Keratinocyte (primary cell): ENCODE measurements at regions not wholly inside any gene's neighbourhood (a gene's known extent, or its start where the extent isn't known, plus 50 kb on each side); places are given as distances from the start of the nearest gene placed in this dataset.

Experiments used
- DNase-seq: peaks from one replicate; pipeline ENCODE4 v3.0.0-alpha.2; 2011; ENCODE audit warnings: low read depth, missing footprints, low spot score
- FAIRE-seq: peaks from 2 replicates; lab custom pipeline; 2011; peaks lifted over from hg19 to GRCh38; lab: Jason Lieb, UNC
- H2AFZ ChIP-seq: 2 replicates; pipeline ENCODE4 v1.6.0; 2012; ENCODE audit warnings: low read length, control low read depth, inconsistent platforms; ENCODE audit not compliant: control insufficient read depth
- H3K27ac ChIP-seq: 2 replicates; pipeline ENCODE4 v1.5.1; 2011; ENCODE audit warnings: low read length; ENCODE audit not compliant: control insufficient read depth, insufficient read depth
- H3K27me3 ChIP-seq: 3 replicates; pipeline ENCODE4 v1.6.0; 2011; ENCODE audit warnings: low read length; ENCODE audit not compliant: control insufficient read depth, insufficient read depth; ENCODE audit errors: extremely low read depth
- H3K36me3 ChIP-seq, 2 experiments: 2 replicates in 1 of 2; 3 replicates in 1 of 2; pipeline ENCODE4 v1.5.1; 2011; ENCODE audit warnings: low read length in 2 of 2, mild to moderate bottlenecking in 1 of 2; ENCODE audit not compliant: control insufficient read depth in 2 of 2, insufficient read depth in 2 of 2; ENCODE audit errors: extremely low read depth in 1 of 2
- H3K4me1 ChIP-seq: 3 replicates; pipeline ENCODE4 v1.5.1; 2011; ENCODE audit warnings: low read length; ENCODE audit not compliant: control insufficient read depth, insufficient read depth; ENCODE audit errors: extremely low read depth
- H3K4me2 ChIP-seq: 3 replicates; pipeline ENCODE4 v1.6.0; 2011; ENCODE audit warnings: low read depth, low read length; ENCODE audit not compliant: control insufficient read depth, insufficient read depth; ENCODE audit errors: extremely low read depth
- H3K4me3 ChIP-seq, 3 experiments: fragments of 200-600 bp in 1 of 3; sonication (generic) in 1 of 3; 2 replicates in 2 of 3; 3 replicates in 1 of 3; pipeline ENCODE4 v1.5.1; 2011 to 2016; ENCODE audit warnings: low read length in 3 of 3, mild to moderate bottlenecking in 3 of 3, control low read depth in 2 of 3, inconsistent platforms in 1 of 3, low read depth in 1 of 3, mixed read lengths in 1 of 3, mixed run types in 1 of 3, moderate library complexity in 1 of 3; ENCODE audit not compliant: control insufficient read depth in 2 of 3, insufficient read depth in 2 of 3; ENCODE audit errors: extremely low read depth in 1 of 3
- H3K79me2 ChIP-seq: 2 replicates; pipeline ENCODE4 v1.6.0; 2012; ENCODE audit warnings: low read length; ENCODE audit not compliant: control insufficient read depth, insufficient read depth
- H3K9ac ChIP-seq: 3 replicates; pipeline ENCODE4 v1.6.0; 2011; ENCODE audit warnings: low read length; ENCODE audit not compliant: control insufficient read depth, insufficient read depth; ENCODE audit errors: extremely low read depth
- H3K9me1 ChIP-seq: 3 replicates; pipeline ENCODE4 v1.6.0; 2011; ENCODE audit warnings: low read length; ENCODE audit not compliant: control insufficient read depth, insufficient read depth; ENCODE audit errors: extremely low read depth
- H3K9me3 ChIP-seq: 2 replicates; pipeline ENCODE4 v1.5.1; 2012; ENCODE audit warnings: low read depth, low read length; ENCODE audit not compliant: control insufficient read depth
- H4K20me1 ChIP-seq: 3 replicates; pipeline ENCODE4 v1.6.0; 2011; ENCODE audit warnings: low read length; ENCODE audit not compliant: control insufficient read depth, insufficient read depth; ENCODE audit errors: extremely low read depth
- CTCF ChIP-seq, 3 experiments: IDR thresholded peaks in 1 of 3; conservative IDR thresholded peaks in 1 of 3; optimal IDR thresholded peaks in 1 of 3; 2 replicates in 2 of 3; 3 replicates in 1 of 3; pipeline versions ENCODE3 to v1.5.1; 2011; ENCODE audit warnings: low read length in 3 of 3, mild to moderate bottlenecking in 3 of 3, moderate library complexity in 2 of 3, control low read depth in 1 of 3, inconsistent platforms in 1 of 3; ENCODE audit not compliant: insufficient read depth in 2 of 3; ENCODE audit errors: extremely low read depth in 1 of 3
- EZH2 ChIP-seq: IDR thresholded peaks from one replicate; pipeline ENCODE4 v1.6.1; 2012; ENCODE audit warnings: inconsistent platforms, mild to moderate bottlenecking, low read length, moderate library complexity
- dilution Hi-C: fragments of 300-500 bp; cut with MboI; formaldehyde crosslinking; loops from one replicate; pipeline ENCODE4 v1.7.0; 2020; ENCODE audit warnings: low sequenced_read_pairs; ENCODE audit not compliant: extremely low pct_ligation_motif_present

GRCh38 chr16:76749780-76750375, 441.1 kb upstream of the MON1B start:
- Histone ChIP-seq H3K79me2 (no peaks in the 10 kb centered on the region), H2AFZ (no peak overlapping the region), H3K9me1 (no peaks in the 10 kb centered on the region), H3K4me3 (no peak overlapping the region), H3K27ac (no peak overlapping the region), H3K9ac (no peak overlapping the region), H3K36me3 (no peaks in the 10 kb centered on the region), H3K4me2 (no peak overlapping the region), H4K20me1 (no peaks in the 10 kb centered on the region), H3K9me3 (peaks cover 1% of the 10 kb centered on the region), H3K4me1 (no peaks in the 10 kb centered on the region), H3K27me3 (no peaks in the 10 kb centered on the region)
- TF ChIP-seq CTCF (optimal IDR thresholded peaks at IDR 0.05 in 1 of 3, IDR thresholded peaks at IDR 0.05 in 1 of 3, conservative IDR thresholded peaks at IDR 0.05 in 1 of 3; ENCODE audit: extremely low read depth in 1 of 3, insufficient read depth in 2 of 3, low read length in 3 of 3) (no peak), EZH2 (no peak)
- DNase-seq (no peak), FAIRE-seq (no peak)
- dilution Hi-C loops = no loop called here

DNA sequence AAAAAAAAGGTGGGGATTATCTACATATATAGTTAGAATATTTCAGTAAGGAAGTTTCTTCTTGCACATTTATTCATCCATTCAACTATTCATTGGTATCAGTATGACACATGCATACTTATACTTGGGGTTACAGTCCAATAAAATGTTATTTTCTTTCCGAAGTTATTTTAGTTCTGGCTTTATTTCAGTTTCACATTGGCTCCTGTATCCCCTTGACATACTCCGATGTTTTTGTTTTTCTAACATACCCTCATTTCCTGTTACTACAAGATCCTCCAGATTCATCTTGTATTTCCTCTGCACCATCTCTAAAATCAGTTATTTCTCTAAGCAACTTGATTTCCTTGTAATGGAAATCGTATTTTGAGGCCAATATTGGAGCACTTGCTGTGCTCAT, 435.5 kb upstream of the MON1B start:
- no peak for FAIRE-seq
- no peak overlapping the region for H3K4me2 ChIP-seq

More for the DNA sequence above, 435.5 kb upstream of the MON1B start:
- Histone ChIP-seq H3K9ac (no peak overlapping the region), H2AFZ (no peak overlapping the region), H3K4me1 (no peaks in the 10 kb centered on the region), H3K9me3 (peaks cover 1% of the 10 kb centered on the region), H3K27ac (no peak overlapping the region), H3K79me2 (no peaks in the 10 kb centered on the region), H4K20me1 (no peaks in the 10 kb centered on the region), H3K36me3 (no peaks in the 10 kb centered on the region), H3K27me3 (no peaks in the 10 kb centered on the region), H3K4me3 (no peak overlapping the region), H3K9me1 (no peaks in the 10 kb centered on the region)
- DNase-seq = no peak
- TF ChIP-seq EZH2 (no peak), CTCF (optimal IDR thresholded peaks at IDR 0.05 in 1 of 3, IDR thresholded peaks at IDR 0.05 in 1 of 3, conservative IDR thresholded peaks at IDR 0.05 in 1 of 3; ENCODE audit: extremely low read depth in 1 of 3, insufficient read depth in 2 of 3, low read length in 3 of 3) (no peak)
- dilution Hi-C loops = no loop called here
